Activated CD8-positive, alpha-beta T cell treated with anti-CD3 and anti-CD28 coated beads for 36 hours (primary cell): ENCODE measurements at regions not wholly inside any gene's neighbourhood (a gene's known extent, or its start where the extent isn't known, plus 50 kb on each side); places are given as distances from the start of the nearest gene placed in this dataset.
"Not testable (repeated sequence)": the region's sequence is repeated elsewhere in the genome, so short reads cannot be mapped to it uniquely, and the experiment has no call there.

ENCODE experiments used
- ATAC-seq: fragments of 200-7000 bp; cut with Tn5 transposase; one replicate; pipeline ENCODE4 v1.10.0; 2021; ENCODE audit warnings: mild to moderate bottlenecking, moderate library complexity
- CTCF ChIA-PET: fragments of 350-600 bp; sonication (Branson Sonifier 250); formaldehyde crosslinking; loops from one replicate; lab custom pipeline; 2021; ENCODE audit warnings: antibody characterized with exemption; lab: Charles Lee
- POLR2A ChIA-PET: fragments of 350-600 bp; sonication (Branson Sonifier 250); formaldehyde crosslinking; loops from one replicate; lab custom pipeline; 2021; ENCODE audit warnings: antibody characterized with exemption; lab: Charles Lee
- DNase-seq: peaks from one replicate; pipeline ENCODE4 v3.0.0-alpha.2; 2020
- H3K27ac Mint-ChIP-seq: one replicate; pipeline ENCODE4 v1.8.0; 2021; ENCODE audit warnings: mild to moderate bottlenecking, mixed read lengths
- H3K27me3 Mint-ChIP-seq: one replicate; pipeline ENCODE4 v1.8.0; 2021; ENCODE audit warnings: mixed read lengths
- H3K36me3 Mint-ChIP-seq: one replicate; pipeline ENCODE4 v1.8.0; 2021; ENCODE audit warnings: low read depth, mixed read lengths
- H3K4me1 Mint-ChIP-seq: one replicate; pipeline ENCODE4 v1.8.0; 2021; ENCODE audit warnings: low read depth, mixed read lengths
- H3K4me3 Mint-ChIP-seq: one replicate; pipeline ENCODE4 v1.8.0; 2021; ENCODE audit warnings: mild to moderate bottlenecking, moderate library complexity, mixed read lengths
- H3K9me3 Mint-ChIP-seq: one replicate; pipeline ENCODE4 v1.8.0; 2021; ENCODE audit warnings: mixed read lengths
- CTCF ChIP-seq: fragments of 200-600 bp; IDR thresholded peaks from one replicate; pipeline ENCODE4 v1.8.0; 2022; ENCODE audit warnings: antibody characterized with exemption, mild to moderate bottlenecking
- intact Hi-C: fragments of 100-400 bp; cut with micrococcal nuclease; formaldehyde crosslinking; loops from one replicate; pipeline ENCODE4 v1.10.0; 2022

- Mint-ChIP-seq H3K27ac (no peak overlapping the region), H3K4me3 (no peak overlapping the region), H3K36me3 (no peaks in the 10 kb centered on the region), H3K4me1 (peaks cover 2% of the 10 kb centered on the region), H3K27me3 (peaks cover 27% of the 10 kb centered on the region), H3K9me3 (peaks cover 1% of the 10 kb centered on the region)
- intact Hi-C loops: no loop called here
- CTCF ChIA-PET: no interaction called here
- DNase-seq (no peak), ATAC-seq (no peak)
- TF ChIP-seq CTCF: no peak
- POLR2A ChIA-PET: no interaction called here
These were observed 251.2 kb upstream of the SGCG start for GRCh38 chr13:22929381-22930126.

- POLR2A ChIA-PET: interaction anchor here (0.6 kb wide), 1 partner anchor 993 kb away, joined by 3 read pairs; no protein-coding TSS in a partner anchor
- H3K27me3 Mint-ChIP-seq: peaks cover 14% of the 10 kb centered on the region
- no peaks in the 10 kb centered on the region for H3K4me1 Mint-ChIP-seq
- no peak overlapping the region for H3K4me3 Mint-ChIP-seq
- intact Hi-C loops: no loop called here
- CTCF ChIA-PET: no interaction called here
- peaks cover 1% of the 10 kb centered on the region for H3K9me3 Mint-ChIP-seq
- TF ChIP-seq CTCF: no peak
- H3K27ac Mint-ChIP-seq: no peak overlapping the region
- DNase-seq: no peak
- no peak for ATAC-seq
- no peaks in the 10 kb centered on the region for H3K36me3 Mint-ChIP-seq
These were observed 249.2 kb upstream of the SGCG start for GRCh38 chr13:22931576-22931975.

- H3K27ac Mint-ChIP-seq, DNase-seq, H3K4me3 Mint-ChIP-seq, POLR2A ChIA-PET, H3K4me1 Mint-ChIP-seq, H3K36me3 Mint-ChIP-seq, H3K9me3 Mint-ChIP-seq, ATAC-seq, H3K27me3 Mint-ChIP-seq, CTCF ChIA-PET, intact Hi-C loops: not testable (repeated sequence)
These were observed 248.0 kb upstream of the SGCG start for GRCh38 chr13:22932632-22933412.

- Mint-ChIP-seq H3K36me3 (no peaks in the 10 kb centered on the region), H3K9me3 (no peaks in the 10 kb centered on the region), H3K27me3 (no peaks in the 10 kb centered on the region), H3K27ac (no peak overlapping the region), H3K4me1 (no peaks in the 10 kb centered on the region), H3K4me3 (no peak overlapping the region)
- intact Hi-C loops: no loop called here
- DNase-seq (no peak), ATAC-seq (no peak)
- ChIA-PET POLR2A (no interaction called here), CTCF (no interaction called here)
- no peak for TF ChIP-seq CTCF
These were observed 247.1 kb upstream of the SGCG start for GRCh38 chr13:22933571-22934181.

GRCh38 chr13:22934744-22935523 lies 245.8 kb upstream of the SGCG start:
- Mint-ChIP-seq H3K27me3 (no peaks in the 10 kb centered on the region), H3K4me1 (no peaks in the 10 kb centered on the region), H3K27ac (no peak overlapping the region), H3K4me3 (no peak overlapping the region), H3K9me3 (no peaks in the 10 kb centered on the region), H3K36me3 (no peaks in the 10 kb centered on the region)
- no peak for TF ChIP-seq CTCF
- ATAC-seq: no peak
- ChIA-PET CTCF (no interaction called here), POLR2A (interaction anchor here (0.6 kb wide), 1 partner anchor 17 kb away, joined by 3 read pairs; no protein-coding TSS in a partner anchor)
- intact Hi-C loops: no loop called here
- DNase-seq: no peak
